Stomach (tissue), 8 donors: ENCODE measurements at regions not wholly inside any gene's neighbourhood (a gene's known extent, or its start where the extent isn't known, plus 50 kb on each side); places are given as distances from the start of the nearest gene placed in this dataset.

ENCODE experiments used
- DNase-seq, 2 donors: peaks; one replicate each; pipeline versions ENCODE4 v3.0.0 to v3.0.0-alpha.2; 2013 to 2019
- H3K27ac ChIP-seq, 5 donors: fragments of 200-600 bp in 4 of 5; sonication (generic) in 4 of 5; one replicate each; pipeline ENCODE4 v1.5.1; 2013 to 2019; ENCODE audit warnings: mild to moderate bottlenecking in 1 of 5, moderate library complexity in 1 of 5
- H3K27me3 ChIP-seq, 3 donors: fragments of 200-600 bp; sonication (generic); one replicate each; pipeline ENCODE4 v1.5.1; 2017 to 2019; ENCODE audit warnings: mixed run types in 1 of 3
- H3K36me3 ChIP-seq, 4 donors: fragments of 200-600 bp; sonication (generic); 1 replicate in 3 of 4; 2 replicates in 1 of 4; pipeline ENCODE4 v1.5.1; 2016 to 2019
- H3K4me1 ChIP-seq, 4 donors: fragments of 200-600 bp; sonication (generic); one replicate each; pipeline ENCODE4 v1.5.1; 2016 to 2019
- H3K4me3 ChIP-seq, 4 donors: fragments of 200-600 bp; sonication (generic) in 3 of 4; one replicate each; pipeline ENCODE4 v1.5.1; 2016 to 2019; ENCODE audit warnings: mild to moderate bottlenecking in 1 of 4
- H3K9me3 ChIP-seq, 4 donors: fragments of 200-600 bp; sonication (generic); one replicate each; pipeline ENCODE4 v1.5.1; 2016 to 2019
- CTCF ChIP-seq, 7 experiments: fragments of 450-650 bp in 4 of 7; fragments of 200-600 bp in 3 of 7; sonication (generic) in 3 of 7; IDR thresholded peaks; one replicate each; pipeline ENCODE4 v1.5.1; 2016 to 2019; ENCODE audit warnings: antibody characterized with exemption in 7 of 7, control low read depth in 2 of 7, mild to moderate bottlenecking in 1 of 7
- EP300 ChIP-seq: sonication (generic); formaldehyde crosslinking; IDR thresholded peaks from one replicate; pipeline ENCODE4 v1.6.1; 2017; ENCODE audit warnings: antibody characterized with exemption
- POLR2A ChIP-seq, 4 donors: fragments of 450-650 bp; IDR thresholded peaks; one replicate each; pipeline ENCODE4 v1.6.1; 2016; ENCODE audit warnings: antibody characterized with exemption in 4 of 4, control low read depth in 2 of 4, mild to moderate bottlenecking in 1 of 4, moderate library complexity in 1 of 4
- POLR2AphosphoS5 ChIP-seq, 3 donors: sonication (generic); formaldehyde crosslinking; IDR thresholded peaks; one replicate each; pipeline ENCODE4 v1.6.1; 2016; ENCODE audit warnings: antibody characterized with exemption in 3 of 3
- WGBS, 5 donors: extraction: QIAGEN DNeasy Blood & Tissue Kit in 3 of 5; methylation state at CpG; one replicate each; pipeline versions ENCODE4 v1.1.5 to v1.1.7; 2013 to 2018; 5-methylcytosine and 5-hydroxymethylcytosine counted together
- intact Hi-C: fragments of 100-400 bp; cut with DNase I; formaldehyde crosslinking; loops from one replicate; pipeline ENCODE4 v1.15.1; 2023; ENCODE audit warnings: low total_unique reads
- donor health status: healthy with polysubstance abuse.
- donor health status: Bipolar disorder and iron deficiency.
- donor health status: healthy.

- no peaks in the 10 kb centered on the region for H3K9me3 ChIP-seq
- intact Hi-C loops: no loop called here
- TF ChIP-seq POLR2AphosphoS5 (IDR thresholded peaks at IDR 0.05) (no peak), EP300 (no peak), POLR2A (IDR thresholded peaks at IDR 0.05) (no peak), CTCF (IDR thresholded peaks at IDR 0.05) (no peak)
- DNase-seq: no peak
- 63 to 82% (median 76%) methylated on average over 1 of the region's 1 CpG for WGBS, 5 donors
- peaks cover 0 to 4% (median 0%) of the 10 kb centered on the region in 4 donors for H3K4me1 ChIP-seq
- H3K27me3 ChIP-seq: no peaks in the 10 kb centered on the region
- H3K27ac ChIP-seq: no peak overlapping the region
- no peaks in the 10 kb centered on the region for H3K36me3 ChIP-seq
- no peak overlapping the region for H3K4me3 ChIP-seq
These were observed 181.5 kb upstream of the MGAT5 start for GRCh38 chr2:134072341-134072740.

- Histone ChIP-seq H3K9me3 (no peaks in the 10 kb centered on the region), H3K27me3 (no peaks in the 10 kb centered on the region), H3K27ac (no peak overlapping the region), H3K4me1 (peaks cover 0 to 4% (median 0%) of the 10 kb centered on the region in 4 donors), H3K4me3 (no peak overlapping the region), H3K36me3 (no peaks in the 10 kb centered on the region)
- DNase-seq: no peak
- WGBS, 5 donors: 62 to 86% (median 72%) methylated on average over 2 of the region's 2 CpGs
- intact Hi-C loops: no loop called here
- TF ChIP-seq EP300: no peak
- no peak for TF ChIP-seq POLR2AphosphoS5 (IDR thresholded peaks at IDR 0.05)
- no peak for TF ChIP-seq POLR2A (IDR thresholded peaks at IDR 0.05)
- TF ChIP-seq CTCF (IDR thresholded peaks at IDR 0.05): no peak
These were observed 180.8 kb upstream of the MGAT5 start for GRCh38 chr2:134073023-134073422.

- WGBS, 5 donors: 77 to 88% (median 82%) methylated on average over 7 of the region's 7 CpGs
- peaks cover 0 to 12% (median 4%) of the 10 kb centered on the region in 4 donors for H3K4me1 ChIP-seq
- no peak for DNase-seq
- no peaks in the 10 kb centered on the region for H3K9me3 ChIP-seq
- intact Hi-C loops: no loop called here
- no peak overlapping the region for H3K4me3 ChIP-seq
- H3K27me3 ChIP-seq: no peaks in the 10 kb centered on the region
- no peak overlapping the region for H3K27ac ChIP-seq
- H3K36me3 ChIP-seq: no peaks in the 10 kb centered on the region
- TF ChIP-seq EP300: no peak
- TF ChIP-seq POLR2AphosphoS5 (IDR thresholded peaks at IDR 0.05): no peak
These were observed 179.3 kb upstream of the MGAT5 start for GRCh38 chr2:134074619-134075018.

- intact Hi-C loops: no loop called here
- no peak overlapping the region for H3K4me3 ChIP-seq
- no peak overlapping the region for H3K27ac ChIP-seq
- DNase-seq: no peak
- no peak for TF ChIP-seq CTCF (IDR thresholded peaks at IDR 0.05)
- no peak for TF ChIP-seq EP300
- no peak for TF ChIP-seq POLR2AphosphoS5 (IDR thresholded peaks at IDR 0.05)
- TF ChIP-seq POLR2A (IDR thresholded peaks at IDR 0.05): no peak
- H3K4me1 ChIP-seq: peaks cover 0 to 12% (median 4%) of the 10 kb centered on the region in 4 donors
- H3K27me3 ChIP-seq: no peaks in the 10 kb centered on the region
- H3K9me3 ChIP-seq: no peaks in the 10 kb centered on the region
- 92 to 96% (median 92%) methylated on average over 4 of the region's 4 CpGs for WGBS, 5 donors
- no peaks in the 10 kb centered on the region for H3K36me3 ChIP-seq
These were observed 178.7 kb upstream of the MGAT5 start for GRCh38 chr2:134075204-134075603.

- intact Hi-C loops: no loop called here
- TF ChIP-seq CTCF (IDR thresholded peaks at IDR 0.05) (no peak), POLR2AphosphoS5 (IDR thresholded peaks at IDR 0.05) (no peak), EP300 (no peak), POLR2A (IDR thresholded peaks at IDR 0.05) (no peak)
- 0 to 4% (median 0%) methylated on average over 1 of the region's 1 CpG for WGBS, 5 donors
These were observed 175.5 kb upstream of the MGAT5 start for GRCh38 chr2:134078354-134078753.

More at GRCh38 chr2:134078354-134078753, 175.5 kb upstream of the MGAT5 start:
- no peak overlapping the region for H3K4me3 ChIP-seq
- peaks cover 0 to 8% (median 4%) of the 10 kb centered on the region in 4 donors for H3K4me1 ChIP-seq
- peak in 1 of 2 donors; percentile 41 for DNase-seq
- H3K27me3 ChIP-seq: no peaks in the 10 kb centered on the region
- no peak overlapping the region for H3K27ac ChIP-seq
- H3K36me3 ChIP-seq: no peaks in the 10 kb centered on the region
- no peaks in the 10 kb centered on the region for H3K9me3 ChIP-seq
